ENCODE measurements at regions not wholly inside any gene's neighbourhood (a gene's known extent, or its start where the extent isn't known, plus 50 kb on each side); places are given as distances from the start of the nearest gene placed in this dataset.

DNA sequence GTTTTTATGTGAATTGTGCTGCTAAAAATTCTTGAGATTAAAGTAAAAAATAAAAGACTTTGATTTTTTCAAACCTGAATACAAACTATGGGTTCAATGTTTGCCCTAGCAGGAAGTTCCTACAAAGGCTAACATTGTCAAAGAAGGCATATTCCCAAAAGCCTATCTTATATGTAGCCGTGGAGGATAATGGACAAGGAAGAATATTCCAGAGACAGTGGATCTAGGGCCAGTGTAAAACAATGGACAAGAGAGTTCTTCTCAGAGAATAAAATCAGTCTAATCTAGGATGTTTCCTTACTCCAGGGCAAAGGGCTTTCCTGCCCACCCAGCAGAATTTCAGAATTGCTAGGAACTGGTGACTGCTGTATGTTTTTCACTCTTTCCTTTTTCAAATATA is 359.2 kb upstream of the ATP2B1 start:
- Histone ChIP-seq H3K36me3 (no peaks in the 10 kb centered on the region), H3K4me3 (no peak overlapping the region), H3K27ac (no peak overlapping the region), H3K9me3 (no peaks in the 10 kb centered on the region), H3K27me3 (no peaks in the 10 kb centered on the region), H3K4me1 (peaks cover 0 to 18% (median 7%) of the 10 kb centered on the region in 12 donors)
- WGBS, 4 donors, result 76 to 91% (median 85%) methylated on average over 1 of the region's 1 CpG
- TF ChIP-seq POLR2A (IDR thresholded peaks at IDR 0.05), result no peak
- TF ChIP-seq, protein P1, sequence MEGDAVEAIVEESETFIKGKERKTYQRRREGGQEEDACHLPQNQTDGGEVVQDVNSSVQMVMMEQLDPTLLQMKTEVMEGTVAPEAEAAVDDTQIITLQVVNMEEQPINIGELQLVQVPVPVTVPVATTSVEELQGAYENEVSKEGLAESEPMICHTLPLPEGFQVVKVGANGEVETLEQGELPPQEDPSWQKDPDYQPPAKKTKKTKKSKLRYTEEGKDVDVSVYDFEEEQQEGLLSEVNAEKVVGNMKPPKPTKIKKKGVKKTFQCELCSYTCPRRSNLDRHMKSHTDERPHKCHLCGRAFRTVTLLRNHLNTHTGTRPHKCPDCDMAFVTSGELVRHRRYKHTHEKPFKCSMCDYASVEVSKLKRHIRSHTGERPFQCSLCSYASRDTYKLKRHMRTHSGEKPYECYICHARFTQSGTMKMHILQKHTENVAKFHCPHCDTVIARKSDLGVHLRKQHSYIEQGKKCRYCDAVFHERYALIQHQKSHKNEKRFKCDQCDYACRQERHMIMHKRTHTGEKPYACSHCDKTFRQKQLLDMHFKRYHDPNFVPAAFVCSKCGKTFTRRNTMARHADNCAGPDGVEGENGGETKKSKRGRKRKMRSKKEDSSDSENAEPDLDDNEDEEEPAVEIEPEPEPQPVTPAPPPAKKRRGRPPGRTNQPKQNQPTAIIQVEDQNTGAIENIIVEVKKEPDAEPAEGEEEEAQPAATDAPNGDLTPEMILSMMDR (IDR thresholded peaks at IDR 0.05), result no peak
- DNase-seq (no peak), ATAC-seq (no peak)
- intact Hi-C loops (cut with DNase I), result no loop called here

DNA sequence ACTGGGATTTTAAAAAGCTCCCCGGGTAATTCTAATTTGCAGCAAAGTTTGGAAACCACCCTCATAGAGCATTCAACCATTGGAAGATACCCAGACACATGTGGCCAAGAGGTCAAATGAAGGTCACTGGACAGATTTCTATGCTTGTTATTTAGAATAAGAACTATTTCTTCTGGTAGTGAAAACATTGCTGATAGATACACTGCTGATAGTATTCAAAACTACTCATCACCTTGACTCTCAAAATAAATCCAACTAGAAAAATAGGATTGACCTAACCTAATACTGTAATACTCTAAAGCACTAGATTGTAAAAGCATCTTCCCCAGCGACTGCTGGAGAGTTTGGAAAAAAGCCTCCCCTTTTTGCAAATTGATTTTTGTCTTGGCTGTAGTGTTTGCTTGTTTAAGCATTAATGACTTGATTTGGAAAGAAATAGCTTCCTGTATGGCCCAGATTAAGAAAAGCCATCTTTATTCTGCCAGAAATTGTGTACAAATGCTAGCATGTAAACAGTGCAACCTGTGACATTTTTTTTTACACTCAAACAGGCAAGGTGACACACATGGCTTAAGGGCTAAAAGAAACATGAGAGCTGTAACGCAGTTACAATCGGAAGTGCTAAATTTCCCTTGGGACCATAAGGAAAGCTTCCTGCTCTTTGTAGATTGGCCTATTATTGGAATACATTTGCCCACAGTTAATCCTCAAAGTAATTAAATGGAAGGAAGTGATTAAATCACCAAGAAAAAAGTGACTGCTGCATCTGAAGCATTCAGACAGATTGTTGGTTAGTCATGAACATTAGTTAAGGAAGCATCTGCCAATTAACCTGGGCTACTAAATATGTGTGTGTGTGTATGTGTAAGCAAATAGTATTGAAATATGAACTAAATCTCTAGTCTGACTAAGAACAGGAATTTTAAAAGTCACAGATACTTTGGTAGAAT is 356.5 kb upstream of the ATP2B1 start:
- ATAC-seq (peak in 1 of 4 donors; percentile 36), DNase-seq (no peak)
- intact Hi-C loops (cut with DNase I), result no loop called here
- TF ChIP-seq POLR2A (IDR thresholded peaks at IDR 0.05), result no peak
- TF ChIP-seq, protein P1 (IDR thresholded peaks at IDR 0.05), result no peak
- Histone ChIP-seq H3K27me3 (no peaks in the 10 kb centered on the region), H3K27ac (no peak overlapping the region), H3K4me3 (no peak overlapping the region), H3K36me3 (no peaks in the 10 kb centered on the region), H3K4me1 (peaks cover 0 to 18% (median 7%) of the 10 kb centered on the region in 12 donors), H3K9me3 (no peaks in the 10 kb centered on the region)
- WGBS, 4 donors, result 44 to 55% (median 49%) methylated on average over 4 of the region's 4 CpGs

DNA sequence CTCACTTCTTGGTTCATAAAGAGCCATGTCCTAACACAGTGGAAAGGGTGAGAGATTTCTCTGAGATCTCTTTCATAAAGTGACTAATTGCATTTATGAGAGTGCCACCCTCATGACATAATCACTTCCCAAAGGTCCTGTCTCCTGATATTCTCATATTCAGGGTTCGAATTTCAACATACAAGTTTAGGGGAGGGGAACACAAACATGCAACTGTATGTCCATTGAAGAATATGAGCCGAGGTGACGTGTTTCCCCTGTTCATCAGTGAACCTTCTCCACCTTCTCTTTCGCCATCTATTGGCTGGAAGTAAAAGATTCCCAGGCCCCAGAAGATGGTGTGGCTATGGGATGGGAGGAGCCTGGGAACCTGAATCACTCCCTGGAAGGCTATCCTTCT is 354.2 kb upstream of the ATP2B1 start:
- intact Hi-C loops (cut with DNase I), result no loop called here
- H3K4me3 ChIP-seq, result no peak overlapping the region
- TF ChIP-seq POLR2A (IDR thresholded peaks at IDR 0.05), result no peak
- TF ChIP-seq, protein P1 (IDR thresholded peaks at IDR 0.05), result no peak
- H3K4me1 ChIP-seq, result peaks cover 0 to 25% (median 8%) of the 10 kb centered on the region in 12 donors
- no peaks in the 10 kb centered on the region for H3K36me3 ChIP-seq
- WGBS, 4 donors, result 70 to 83% (median 79%) methylated on average over 4 of the region's 4 CpGs
- no peaks in the 10 kb centered on the region for H3K27me3 ChIP-seq
- H3K9me3 ChIP-seq, result no peaks in the 10 kb centered on the region
- DNase-seq (no peak), ATAC-seq (no peak)
- H3K27ac ChIP-seq, result no peak overlapping the region

DNA sequence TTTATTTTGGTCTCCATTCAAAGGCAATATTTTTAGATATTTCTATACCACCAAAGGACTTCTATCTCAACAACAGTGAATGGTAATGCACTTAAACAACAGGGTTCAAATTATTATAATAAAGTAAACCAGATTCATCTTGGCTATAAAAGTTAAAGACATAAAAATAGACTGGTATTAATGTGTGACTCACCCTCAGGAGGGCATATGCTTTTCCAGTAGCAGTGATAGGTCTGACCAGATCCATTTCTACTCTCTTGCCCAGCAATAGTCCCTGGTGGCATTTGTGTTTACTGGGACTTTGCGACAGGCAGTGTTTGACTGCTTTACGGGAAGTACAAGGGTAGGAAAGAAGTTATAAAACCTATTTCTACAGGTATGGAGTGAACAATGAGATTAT is 353.2 kb upstream of the ATP2B1 start:
- no peak for DNase-seq
- Histone ChIP-seq H3K4me3 (no peak overlapping the region), H3K27me3 (no peaks in the 10 kb centered on the region), H3K27ac (no peak overlapping the region), H3K4me1 (peaks cover 0 to 25% (median 8%) of the 10 kb centered on the region in 12 donors), H3K9me3 (no peaks in the 10 kb centered on the region), H3K36me3 (no peaks in the 10 kb centered on the region)
- TF ChIP-seq, protein P1 (IDR thresholded peaks at IDR 0.05), result no peak
- WGBS, 4 donors, result 94 to 97% (median 95%) methylated on average over 2 of the region's 2 CpGs
- intact Hi-C loops (cut with DNase I), result no loop called here
- peak in 1 of 4 donors; percentile 58 for ATAC-seq

All from heart left ventricle (tissue), 16 donors.